A549 (cell line): ENCODE measurements at regions not wholly inside any gene's neighbourhood (a gene's known extent, or its start where the extent isn't known, plus 50 kb on each side); places are given as distances from the start of the nearest gene placed in this dataset.

Source experiments
- ATAC-seq, 2 experiments: fragments of 200-7000 bp in 1 of 2; fragments of >200 bp in 1 of 2; cut with Nextera tagmentation in 1 of 2; cut with Tn5 transposase in 1 of 2; 3 replicates each; pipeline versions ENCODE4 v1.8.0 to v1.9.1; 2018 to 2020; ENCODE audit warnings: mild to moderate bottlenecking in 1 of 2, moderate library complexity in 1 of 2
- CTCF ChIA-PET: fragments of 300-600 bp; sonication (Branson Sonifier 250); formaldehyde crosslinking; extraction: SDS; loops from one replicate; lab custom pipeline; 2021; ENCODE audit warnings: antibody characterized with exemption, inconsistent platforms; lab: Yijun Ruan, JAX
- POLR2A ChIA-PET: fragments of 350-600 bp; formaldehyde crosslinking; extraction: SDS; loops from one replicate; lab custom pipeline; 2021; ENCODE audit warnings: antibody characterized with exemption, inconsistent platforms; lab: Yijun Ruan, JAX
- DNase-seq, 2 experiments: peaks; one replicate each; pipeline versions ENCODE4 v3.0.0 to v3.0.0-alpha.2; 2011 to 2016; ENCODE audit warnings: low read depth in 1 of 2, low spot score in 1 of 2
- FAIRE-seq: peaks from 2 replicates; lab custom pipeline; 2011; peaks lifted over from hg19 to GRCh38; lab: Jason Lieb, UNC
- H3K27ac ChIP-seq, 2 experiments: fragments of >200 bp; sonication (Bioruptor Twin); formaldehyde crosslinking; 3 replicates each; pipeline ENCODE4 v1.5.1; 2016 to 2017
- H3K4me1 ChIP-seq: fragments of >200 bp; sonication (Bioruptor Twin); formaldehyde crosslinking; 3 replicates; pipeline ENCODE4 v1.6.1; 2016
- H3K4me2 ChIP-seq: fragments of >200 bp; sonication (Bioruptor Twin); formaldehyde crosslinking; 3 replicates; pipeline ENCODE4 v1.6.1; 2016
- H3K4me3 ChIP-seq: fragments of >200 bp; sonication (Bioruptor Twin); formaldehyde crosslinking; 3 replicates; pipeline ENCODE4 v1.5.1; 2016
- H3K9me3 ChIP-seq: fragments of >200 bp; sonication (Bioruptor Twin); formaldehyde crosslinking; 3 replicates; pipeline ENCODE4 v1.6.1; 2016
- BHLHE40 ChIP-seq: IDR thresholded peaks from 2 replicates; pipeline ENCODE4 v1.6.1; 2012; ENCODE audit warnings: low read depth, low read length, inconsistent platforms
- CBX2 ChIP-seq: fragments of 200-600 bp; sonication (generic); IDR thresholded peaks from 2 replicates; pipeline ENCODE4 v1.6.1; 2016; ENCODE audit warnings: low read depth, mild to moderate bottlenecking, borderline replicate concordance
- CEBPB ChIP-seq, 2 experiments: fragments of >200 bp in 1 of 2; sonication (Bioruptor Twin) in 1 of 2; formaldehyde crosslinking in 1 of 2; IDR thresholded peaks; 2 replicates each; pipeline ENCODE4 v1.6.1; 2012 to 2016
- CHD2 ChIP-seq: fragments of 150-350 bp; IDR thresholded peaks from 2 replicates; pipeline ENCODE4 v1.6.1; 2014; ENCODE audit warnings: low read length; ENCODE audit not compliant: partially characterized antibody
- CHD4 ChIP-seq: fragments of 200-600 bp; sonication (generic); IDR thresholded peaks from 2 replicates; pipeline ENCODE4 v1.6.1; 2016; ENCODE audit warnings: antibody characterized with exemption, mild to moderate bottlenecking, borderline replicate concordance
- ESRRA ChIP-seq: fragments of 150-350 bp; IDR thresholded peaks from 2 replicates; pipeline ENCODE4 v1.6.1; 2014; ENCODE audit warnings: mild to moderate bottlenecking, low read length, borderline replicate concordance
- GATA3 ChIP-seq: IDR thresholded peaks from 2 replicates; pipeline ENCODE4 v1.6.1; 2012; ENCODE audit warnings: borderline replicate concordance
- HDAC2 ChIP-seq: fragments of 200-600 bp; sonication (generic); IDR thresholded peaks from 2 replicates; pipeline ENCODE4 v1.6.1; 2016
- JUN ChIP-seq, 2 experiments: fragments of >200 bp; sonication (Bioruptor Twin); formaldehyde crosslinking; IDR thresholded peaks; 2 replicates in 1 of 2; 3 replicates in 1 of 2; pipeline ENCODE4 v1.6.1; 2016 to 2017
- JUNB ChIP-seq: fragments of >200 bp; sonication (Bioruptor Twin); formaldehyde crosslinking; IDR thresholded peaks from 2 replicates; pipeline ENCODE4 v1.6.1; 2016
- MAFK ChIP-seq: fragments of 450-650 bp; IDR thresholded peaks from 2 replicates; pipeline ENCODE4 v1.6.1; 2014; ENCODE audit not compliant: partially characterized antibody
- NFE2L2 ChIP-seq: fragments of 150-350 bp; conservative IDR thresholded peaks from 2 replicates; pipeline ENCODE4 v1.6.1; 2014; ENCODE audit warnings: low read length
- NR3C1 ChIP-seq: fragments of >200 bp; sonication (Bioruptor Twin); formaldehyde crosslinking; IDR thresholded peaks from 3 replicates; pipeline ENCODE4 v1.6.1; 2017
- PHF8 ChIP-seq: fragments of 200-600 bp; sonication (generic); IDR thresholded peaks from 2 replicates; pipeline ENCODE4 v1.6.1; 2016; ENCODE audit warnings: low read depth, mild to moderate bottlenecking, antibody characterized with exemption, moderate library complexity, borderline replicate concordance
- POLR2A ChIP-seq: IDR thresholded peaks from 2 replicates; pipeline ENCODE4 v1.6.1; 2012; ENCODE audit warnings: mild to moderate bottlenecking, low read length
- RAD21 ChIP-seq, 2 experiments: fragments of >200 bp in 1 of 2; sonication (Bioruptor Twin) in 1 of 2; formaldehyde crosslinking in 1 of 2; IDR thresholded peaks in 1 of 2; conservative IDR thresholded peaks in 1 of 2; 2 replicates in 1 of 2; 3 replicates in 1 of 2; pipeline ENCODE4 v1.6.1; 2012 to 2018; ENCODE audit warnings: inconsistent platforms in 1 of 2
- RARB ChIP-seq: fragments of 250-450 bp; sonication (Bioruptor Pico); IDR thresholded peaks from 2 replicates; pipeline ENCODE4 v1.8.0; 2021; ENCODE audit warnings: mild to moderate bottlenecking, moderate library complexity
- RNF2 ChIP-seq: fragments of 200-600 bp; sonication (generic); IDR thresholded peaks from 2 replicates; pipeline ENCODE4 v1.6.1; 2016; ENCODE audit warnings: low read depth, mild to moderate bottlenecking, antibody characterized with exemption, moderate library complexity, borderline replicate concordance
- SMC3 ChIP-seq: fragments of >200 bp; sonication (Bioruptor Twin); formaldehyde crosslinking; IDR thresholded peaks from 3 replicates; pipeline ENCODE4 v1.6.1; 2018; ENCODE audit warnings: inconsistent platforms
- TP53 ChIP-seq: fragments of 250-450 bp; sonication (Bioruptor Pico); IDR thresholded peaks from 2 replicates; pipeline ENCODE4 v1.5.0; 2021; ENCODE audit warnings: mild to moderate bottlenecking, moderate library complexity
- ZSCAN20 ChIP-seq: fragments of 250-450 bp; sonication (Bioruptor Pico); IDR thresholded peaks from 2 replicates; pipeline ENCODE4 v1.8.0; 2022; ENCODE audit warnings: mild to moderate bottlenecking, moderate library complexity
- WGBS: methylation state at CpG from one replicate; pipeline ENCODE4 v1.1.6; 2017; ENCODE audit errors: missing lambda C conversion rate; 5-methylcytosine and 5-hydroxymethylcytosine counted together
- TF ChIP-seq, protein P1 (sequence below): IDR thresholded peaks from 2 replicates; pipeline ENCODE4 v1.6.1; 2012
- TF ChIP-seq, protein P2 (sequence below): fragments of >200 bp; sonication (Bioruptor Twin); formaldehyde crosslinking; IDR thresholded peaks from 3 replicates; pipeline ENCODE4 v1.5.1; 2016
- TF ChIP-seq, protein P3 (sequence below): fragments of >200 bp; sonication (Bioruptor Twin); formaldehyde crosslinking; IDR thresholded peaks from 3 replicates; pipeline ENCODE4 v1.6.1; 2016
- TF ChIP-seq, protein P4 (sequence below): fragments of 150-350 bp; IDR thresholded peaks from 2 replicates; pipeline ENCODE4 v1.6.1; 2014; ENCODE audit warnings: low read depth, mild to moderate bottlenecking, low read length
- TF ChIP-seq, protein P5 (sequence below): IDR thresholded peaks from 2 replicates; pipeline ENCODE4 v1.6.1; 2012

DNA sequence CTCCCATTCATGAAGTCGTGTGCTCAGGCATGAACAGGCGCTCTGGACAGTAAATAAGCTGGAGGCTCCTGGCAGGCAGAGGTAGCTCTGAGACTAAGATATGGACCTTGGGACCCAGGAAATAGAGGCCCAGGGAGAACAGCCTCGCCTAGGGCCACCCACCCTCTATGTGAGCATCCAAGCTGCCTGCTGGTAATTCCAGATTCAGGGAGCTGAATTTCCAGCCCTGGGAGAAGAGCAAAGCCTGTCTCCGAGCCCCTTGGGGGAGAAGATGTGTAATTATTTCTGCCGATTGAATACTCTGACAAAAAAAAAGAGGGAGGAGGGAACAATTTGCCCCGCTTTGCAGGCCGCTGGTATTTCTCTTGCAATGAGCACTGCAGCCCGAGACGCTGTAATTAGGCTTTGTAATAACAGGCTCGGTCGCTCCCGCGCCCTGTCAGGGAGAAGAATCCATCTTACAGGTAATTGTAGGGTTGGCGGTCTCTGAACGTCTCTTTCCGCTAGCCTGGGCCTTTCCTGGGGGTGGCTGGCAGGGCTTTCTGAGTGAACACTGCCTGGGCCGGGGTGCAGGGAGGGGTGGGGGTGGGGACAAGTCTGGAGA lies 131.5 kb downstream of the WNT7A start:
- WGBS = 60% methylated on average over 17 of the region's 17 CpGs

DNA sequence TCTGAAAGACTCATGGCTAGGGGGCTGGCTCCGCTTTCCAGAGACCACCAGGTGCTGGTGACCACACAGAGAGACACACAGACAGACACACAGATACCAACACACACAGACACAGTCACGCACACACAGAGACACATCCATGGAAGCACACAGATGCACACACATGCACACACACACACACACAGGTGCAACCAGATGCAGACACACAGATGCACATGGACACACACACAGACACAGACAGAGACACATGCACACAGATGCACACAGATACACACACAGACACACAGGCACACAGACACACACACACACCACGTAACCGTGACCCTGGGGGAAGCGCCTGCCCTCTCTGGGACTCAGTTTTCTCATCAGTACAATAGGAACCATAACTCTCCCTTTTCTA lies 132.2 kb downstream of the WNT7A start:
- POLR2A ChIA-PET = no interaction called here
- TF ChIP-seq CEBPB (IDR thresholded peaks at IDR 0.05) (no peak), PHF8 (no peak)
- TF ChIP-seq, protein P1, sequence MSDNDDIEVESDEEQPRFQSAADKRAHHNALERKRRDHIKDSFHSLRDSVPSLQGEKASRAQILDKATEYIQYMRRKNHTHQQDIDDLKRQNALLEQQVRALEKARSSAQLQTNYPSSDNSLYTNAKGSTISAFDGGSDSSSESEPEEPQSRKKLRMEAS = no peak
- Histone ChIP-seq H3K4me1 (no peaks in the 10 kb centered on the region), H3K4me2 (no peak overlapping the region), H3K27ac (no peak overlapping the region), H3K9me3 (no peaks in the 10 kb centered on the region), H3K4me3 (no peak overlapping the region)
- 81% methylated on average over 5 of the region's 5 CpGs for WGBS
- no peak for ATAC-seq
- CTCF ChIA-PET = no interaction called here
- no peak for FAIRE-seq
- no peak for DNase-seq

More for the DNA sequence above, 131.5 kb downstream of the WNT7A start:
- Histone ChIP-seq H3K4me1 (no peaks in the 10 kb centered on the region), H3K4me2 (no peak overlapping the region), H3K27ac (no peak overlapping the region), H3K9me3 (no peaks in the 10 kb centered on the region), H3K4me3 (no peak overlapping the region)
- ATAC-seq = no peak
- POLR2A ChIA-PET = no interaction called here
- FAIRE-seq = no peak
- DNase-seq = no peak
- TF ChIP-seq CHD2 = no peak
- no peak for TF ChIP-seq HDAC2
- TF ChIP-seq CBX2 = no peak
- TF ChIP-seq JUN (IDR thresholded peaks at IDR 0.05) = no peak
- TF ChIP-seq, protein P2, sequence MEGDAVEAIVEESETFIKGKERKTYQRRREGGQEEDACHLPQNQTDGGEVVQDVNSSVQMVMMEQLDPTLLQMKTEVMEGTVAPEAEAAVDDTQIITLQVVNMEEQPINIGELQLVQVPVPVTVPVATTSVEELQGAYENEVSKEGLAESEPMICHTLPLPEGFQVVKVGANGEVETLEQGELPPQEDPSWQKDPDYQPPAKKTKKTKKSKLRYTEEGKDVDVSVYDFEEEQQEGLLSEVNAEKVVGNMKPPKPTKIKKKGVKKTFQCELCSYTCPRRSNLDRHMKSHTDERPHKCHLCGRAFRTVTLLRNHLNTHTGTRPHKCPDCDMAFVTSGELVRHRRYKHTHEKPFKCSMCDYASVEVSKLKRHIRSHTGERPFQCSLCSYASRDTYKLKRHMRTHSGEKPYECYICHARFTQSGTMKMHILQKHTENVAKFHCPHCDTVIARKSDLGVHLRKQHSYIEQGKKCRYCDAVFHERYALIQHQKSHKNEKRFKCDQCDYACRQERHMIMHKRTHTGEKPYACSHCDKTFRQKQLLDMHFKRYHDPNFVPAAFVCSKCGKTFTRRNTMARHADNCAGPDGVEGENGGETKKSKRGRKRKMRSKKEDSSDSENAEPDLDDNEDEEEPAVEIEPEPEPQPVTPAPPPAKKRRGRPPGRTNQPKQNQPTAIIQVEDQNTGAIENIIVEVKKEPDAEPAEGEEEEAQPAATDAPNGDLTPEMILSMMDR = no peak
- no peak for TF ChIP-seq NFE2L2
- no peak for TF ChIP-seq POLR2A
- TF ChIP-seq RAD21 (conservative IDR thresholded peaks at IDR 0.05 in 1 of 2, IDR thresholded peaks at IDR 0.05 in 1 of 2) = no peak
- TF ChIP-seq, protein P3, sequence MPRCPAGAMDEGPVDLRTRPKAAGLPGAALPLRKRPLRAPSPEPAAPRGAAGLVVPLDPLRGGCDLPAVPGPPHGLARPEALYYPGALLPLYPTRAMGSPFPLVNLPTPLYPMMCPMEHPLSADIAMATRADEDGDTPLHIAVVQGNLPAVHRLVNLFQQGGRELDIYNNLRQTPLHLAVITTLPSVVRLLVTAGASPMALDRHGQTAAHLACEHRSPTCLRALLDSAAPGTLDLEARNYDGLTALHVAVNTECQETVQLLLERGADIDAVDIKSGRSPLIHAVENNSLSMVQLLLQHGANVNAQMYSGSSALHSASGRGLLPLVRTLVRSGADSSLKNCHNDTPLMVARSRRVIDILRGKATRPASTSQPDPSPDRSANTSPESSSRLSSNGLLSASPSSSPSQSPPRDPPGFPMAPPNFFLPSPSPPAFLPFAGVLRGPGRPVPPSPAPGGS = no peak
- TF ChIP-seq CHD4 = no peak
- no peak for TF ChIP-seq MAFK
- no peak for TF ChIP-seq SMC3
- TF ChIP-seq JUNB = no peak
- no peak for TF ChIP-seq GATA3
- TF ChIP-seq ESRRA = no peak
- no peak for TF ChIP-seq TP53 (CRISPR knock-in tag)
- no peak for TF ChIP-seq BHLHE40
- TF ChIP-seq RARB (CRISPR knock-in tag) = no peak
- TF ChIP-seq, protein P4, sequence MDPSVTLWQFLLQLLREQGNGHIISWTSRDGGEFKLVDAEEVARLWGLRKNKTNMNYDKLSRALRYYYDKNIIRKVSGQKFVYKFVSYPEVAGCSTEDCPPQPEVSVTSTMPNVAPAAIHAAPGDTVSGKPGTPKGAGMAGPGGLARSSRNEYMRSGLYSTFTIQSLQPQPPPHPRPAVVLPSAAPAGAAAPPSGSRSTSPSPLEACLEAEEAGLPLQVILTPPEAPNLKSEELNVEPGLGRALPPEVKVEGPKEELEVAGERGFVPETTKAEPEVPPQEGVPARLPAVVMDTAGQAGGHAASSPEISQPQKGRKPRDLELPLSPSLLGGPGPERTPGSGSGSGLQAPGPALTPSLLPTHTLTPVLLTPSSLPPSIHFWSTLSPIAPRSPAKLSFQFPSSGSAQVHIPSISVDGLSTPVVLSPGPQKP = no peak
- TF ChIP-seq, all 56 proteins: peak for 0
- CTCF ChIA-PET = no interaction called here

DNA sequence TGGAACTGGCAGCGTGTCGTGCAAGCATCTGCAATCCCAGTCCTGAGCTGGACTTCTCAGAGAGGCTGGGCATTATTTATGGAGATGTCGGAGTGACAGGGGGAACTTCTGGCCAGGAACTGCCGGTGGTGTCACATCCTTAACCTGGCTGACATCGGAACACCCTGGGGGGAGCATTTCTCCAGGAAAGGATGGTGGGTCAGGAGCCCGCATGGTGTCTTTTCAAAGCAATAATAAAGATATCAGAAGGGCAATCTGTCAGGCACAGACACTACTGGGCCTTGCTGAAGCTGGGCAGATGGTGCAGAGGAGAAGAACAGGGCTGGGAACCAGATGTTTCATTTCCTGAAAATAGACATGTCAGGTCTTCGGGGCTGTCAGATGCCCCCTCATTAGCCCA lies 133.5 kb downstream of the WNT7A start:
- 22% methylated on average over 7 of the region's 7 CpGs for WGBS
- no peak for FAIRE-seq
- POLR2A ChIA-PET = no interaction called here

More for the DNA sequence above, 133.5 kb downstream of the WNT7A start:
- Histone ChIP-seq H3K27ac (no peak overlapping the region), H3K4me2 (no peak overlapping the region)
- no peak for ATAC-seq
- TF ChIP-seq NR3C1 = no peak
- no peak for TF ChIP-seq JUN (IDR thresholded peaks at IDR 0.05)
- TF ChIP-seq, protein P5, sequence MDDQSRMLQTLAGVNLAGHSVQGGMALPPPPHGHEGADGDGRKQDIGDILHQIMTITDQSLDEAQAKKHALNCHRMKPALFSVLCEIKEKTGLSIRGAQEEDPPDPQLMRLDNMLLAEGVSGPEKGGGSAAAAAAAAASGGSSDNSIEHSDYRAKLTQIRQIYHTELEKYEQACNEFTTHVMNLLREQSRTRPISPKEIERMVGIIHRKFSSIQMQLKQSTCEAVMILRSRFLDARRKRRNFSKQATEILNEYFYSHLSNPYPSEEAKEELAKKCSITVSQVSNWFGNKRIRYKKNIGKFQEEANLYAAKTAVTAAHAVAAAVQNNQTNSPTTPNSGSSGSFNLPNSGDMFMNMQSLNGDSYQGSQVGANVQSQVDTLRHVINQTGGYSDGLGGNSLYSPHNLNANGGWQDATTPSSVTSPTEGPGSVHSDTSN = no peak
- TF ChIP-seq ZSCAN20 = no peak
- TF ChIP-seq RNF2 = no peak
- TF ChIP-seq, all 56 proteins: peak for 0
- DNase-seq = no peak
- Histone ChIP-seq H3K9me3 (peaks cover 3% of the 10 kb centered on the region; the same call in 1 of the 3 replicates), H3K4me3 (no peak overlapping the region), H3K4me1 (no peaks in the 10 kb centered on the region)
- CTCF ChIA-PET = interaction anchor here (0.7 kb wide), 1 partner anchor 184 kb away, joined by 3 read pairs; no protein-coding TSS in a partner anchor
